HCT116 (cell line): ENCODE measurements at regions not wholly inside any gene's neighbourhood (a gene's known extent, or its start where the extent isn't known, plus 50 kb on each side); places are given as distances from the start of the nearest gene placed in this dataset.

Source experiments
- ATAC-seq: fragments of 200-7000 bp; cut with Tn5 transposase; 2 replicates; pipeline ENCODE4 v1.9.1; 2020; ENCODE audit warnings: mild to moderate bottlenecking, moderate library complexity
- BruUV-seq: library from RNA; stranded (reverse); fragments of 400-500 nt; replicated peaks from 2 replicates; lab custom pipeline; 2021; lab: Mats Ljungman, UMichigan
- CTCF ChIA-PET: fragments of 300-600 bp; sonication (Branson Sonifier 250); formaldehyde crosslinking; loops from one replicate; lab custom pipeline; 2021; ENCODE audit warnings: antibody characterized with exemption; lab: Charles Lee
- POLR2A ChIA-PET: fragments of 300-600, 350-600 bp; sonication (Branson Sonifier 250); formaldehyde crosslinking; loops from one replicate; lab custom pipeline; 2021; ENCODE audit warnings: antibody characterized with exemption; lab: Charles Lee
- RAD21 ChIA-PET, 2 experiments: fragments of 300-600 bp; sonication (Branson Sonifier 250); formaldehyde crosslinking; loops; one replicate each; lab custom pipeline; 2023; ENCODE audit warnings: low total read pairs in 2 of 2; ENCODE audit not compliant: uncharacterized antibody in 2 of 2, unreplicated experiment in 2 of 2, low non-redundant PET in 1 of 2; lab: Charles Lee
- DNase-seq: peaks from one replicate; pipeline ENCODE4 v3.0.0-alpha.2; 2010; ENCODE audit warnings: low read depth, low spot score
- H2AFZ ChIP-seq: fragments of 200-600 bp; shearing (Covaris generic), sonication (generic); 2 replicates; pipeline ENCODE4 v1.6.1; 2017; ENCODE audit warnings: low read depth, mixed run types, mixed read lengths, antibody characterized with exemption, low read length; ENCODE audit not compliant: poor library complexity, severe bottlenecking
- H3K27ac ChIP-seq: 2 replicates; pipeline ENCODE4 v1.5.1; 2012; ENCODE audit warnings: low read depth, low read length
- H3K27me3 ChIP-seq: fragments of 200-600 bp; sonication (generic); 2 replicates; pipeline ENCODE4 v1.6.1; 2016; ENCODE audit warnings: mixed run types, low read length, mixed read lengths; ENCODE audit not compliant: insufficient read depth
- H3K36me3 ChIP-seq, 2 experiments: fragments of 200-500 bp in 1 of 2; fragments of 200-600 bp in 1 of 2; sonication (Bioruptor generic) in 1 of 2; sonication (generic) in 1 of 2; 2 replicates each; pipeline versions ENCODE4 v1.5.1 to v1.6.1; 2014 to 2016; ENCODE audit warnings: low read length in 2 of 2, inconsistent platforms in 1 of 2, mixed read lengths in 1 of 2, mixed run types in 1 of 2; ENCODE audit not compliant: insufficient read depth in 2 of 2, control insufficient read depth in 1 of 2
- H3K4me1 ChIP-seq, 2 experiments: fragments of 200-600 bp in 1 of 2; sonication (generic) in 1 of 2; 2 replicates each; pipeline versions ENCODE4 v1.5.1 to v1.6.1; 2012 to 2017; ENCODE audit warnings: low read length in 2 of 2, inconsistent platforms in 1 of 2, mild to moderate bottlenecking in 1 of 2, mixed read lengths in 1 of 2, mixed run types in 1 of 2, moderate library complexity in 1 of 2; ENCODE audit not compliant: insufficient read depth in 2 of 2, control insufficient read depth in 1 of 2
- H3K4me2 ChIP-seq: fragments of 200-600 bp; sonication (generic); 2 replicates; pipeline ENCODE4 v1.6.1; 2017; ENCODE audit warnings: mixed run types, low read length, mixed read lengths
- H3K4me3 ChIP-seq, 2 experiments: fragments of 200-600 bp in 1 of 2; sonication (generic) in 1 of 2; replicated peaks in 1 of 2; 2 replicates each; pipeline ENCODE4 v1.5.1; 2011 to 2016; ENCODE audit warnings: low read length in 2 of 2, control low read depth in 1 of 2, low read depth in 1 of 2, mild to moderate bottlenecking in 1 of 2, mixed read lengths in 1 of 2, mixed run types in 1 of 2
- H3K79me2 ChIP-seq: fragments of 200-600 bp; sonication (generic); 2 replicates; pipeline ENCODE4 v1.6.1; 2017; ENCODE audit warnings: mild to moderate bottlenecking, mixed run types, low read length, moderate library complexity, mixed read lengths; ENCODE audit not compliant: insufficient read depth
- H3K9ac ChIP-seq: fragments of 200-600 bp; sonication (generic); 2 replicates; pipeline ENCODE4 v1.6.1; 2016; ENCODE audit warnings: low read length, mixed read lengths
- H3K9me2 ChIP-seq: fragments of 200-600 bp; sonication (generic), shearing (Covaris generic); 2 replicates; pipeline ENCODE4 v1.6.1; 2017; ENCODE audit warnings: mixed run types, mild to moderate bottlenecking, moderate library complexity; ENCODE audit not compliant: insufficient read depth
- H3K9me3 ChIP-seq, 2 experiments: fragments of 200-500 bp in 1 of 2; fragments of 200-600 bp in 1 of 2; sonication (Bioruptor generic) in 1 of 2; sonication (generic) in 1 of 2; 2 replicates each; pipeline ENCODE4 v1.6.1; 2014 to 2017; ENCODE audit warnings: low read length in 2 of 2, mixed read lengths in 2 of 2, inconsistent platforms in 1 of 2, low read depth in 1 of 2, mild to moderate bottlenecking in 1 of 2, mixed run types in 1 of 2, moderate library complexity in 1 of 2; ENCODE audit not compliant: control insufficient read depth in 1 of 2, insufficient read depth in 1 of 2
- H4K20me1 ChIP-seq: fragments of 200-600 bp; sonication (generic), shearing (Covaris generic); 2 replicates; pipeline ENCODE4 v1.6.1; 2017; ENCODE audit warnings: mixed run types, mild to moderate bottlenecking, moderate library complexity; ENCODE audit not compliant: insufficient read depth
- CTCF ChIP-seq, 3 experiments: fragments of 200-600 bp in 1 of 3; sonication (generic) in 1 of 3; IDR thresholded peaks in 2 of 3; conservative IDR thresholded peaks in 1 of 3; 2 replicates each; pipeline ENCODE4 v1.5.1; 2012 to 2017; ENCODE audit warnings: low read depth in 2 of 3, low read length in 2 of 3, antibody characterized with exemption in 1 of 3, borderline replicate concordance in 1 of 3, control low read depth in 1 of 3, mild to moderate bottlenecking in 1 of 3, mixed read lengths in 1 of 3, mixed run types in 1 of 3, moderate library complexity in 1 of 3; ENCODE audit not compliant: insufficient read depth in 1 of 3
- EGR1 ChIP-seq: IDR thresholded peaks from 2 replicates; pipeline ENCODE4 v1.6.1; 2012; ENCODE audit warnings: low read depth
- ELF1 ChIP-seq: IDR thresholded peaks from 2 replicates; pipeline ENCODE4 v1.6.1; 2012; ENCODE audit warnings: low read depth, borderline replicate concordance
- EZH2 ChIP-seq: fragments of 200-600 bp; sonication (generic); IDR thresholded peaks from 2 replicates; pipeline ENCODE4 v1.6.1; 2017; ENCODE audit warnings: antibody characterized with exemption, mixed run types
- EZH2phosphoT487 ChIP-seq: fragments of 200-600 bp; IDR thresholded peaks from 2 replicates; pipeline ENCODE4 v1.6.1; 2018; ENCODE audit warnings: antibody characterized with exemption, borderline replicate concordance
- FOSL1 ChIP-seq: IDR thresholded peaks from 2 replicates; pipeline ENCODE4 v1.6.1; 2012; ENCODE audit warnings: low read depth
- JUND ChIP-seq: IDR thresholded peaks from 2 replicates; pipeline ENCODE4 v1.6.1; 2012
- MAX ChIP-seq: IDR thresholded peaks from 2 replicates; pipeline ENCODE4 v1.6.1; 2012
- POLR2A ChIP-seq: IDR thresholded peaks from 2 replicates; pipeline ENCODE4 v1.7.0; 2011; ENCODE audit warnings: borderline replicate concordance; ENCODE audit not compliant: insufficient read depth, insufficient read length; ENCODE audit errors: extremely low read depth
- RAD21 ChIP-seq: IDR thresholded peaks from 2 replicates; pipeline ENCODE4 v1.6.1; 2012; ENCODE audit warnings: low read depth, mild to moderate bottlenecking
- YY1 ChIP-seq: IDR thresholded peaks from 2 replicates; pipeline ENCODE4 v1.6.1; 2011; ENCODE audit warnings: low read length, low read depth, moderate library complexity, mild to moderate bottlenecking; ENCODE audit not compliant: insufficient replicate concordance; ENCODE audit errors: extremely low read depth
- ZFX ChIP-seq: fragments of 450-650 bp; IDR thresholded peaks from 2 replicates; pipeline ENCODE4 v1.6.1; 2017
- intact Hi-C: fragments of 100-400 bp; cut with micrococcal nuclease; formaldehyde crosslinking; loops from 2 replicates; pipeline ENCODE4 v1.10.0; 2022

DNA sequence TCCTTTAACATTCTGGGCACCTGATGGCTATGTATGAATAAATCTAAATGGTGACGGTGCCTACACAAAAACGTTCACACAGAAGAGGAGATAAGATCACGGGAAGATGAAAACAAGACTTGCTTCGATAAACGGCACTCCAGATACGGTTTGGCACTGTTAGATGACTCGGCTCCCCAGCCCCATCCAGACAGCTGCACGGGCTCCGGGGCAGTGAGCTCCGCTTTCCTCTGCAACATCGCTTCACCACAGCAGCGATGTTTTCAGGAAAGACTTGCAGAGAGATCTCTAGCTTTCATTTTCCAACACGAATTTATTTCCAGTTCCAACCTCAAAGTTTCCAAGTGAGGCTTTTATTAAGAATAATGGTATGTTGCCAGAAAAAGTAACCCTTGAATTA lies 132.1 kb downstream of the KLF6 start (continued):
- TF ChIP-seq EZH2phosphoT487: no peak
- TF ChIP-seq EZH2: no peak
- no peak for TF ChIP-seq ELF1
- no peak for TF ChIP-seq EGR1
- TF ChIP-seq RAD21: no peak
- no peak for TF ChIP-seq MAX
- no peak for TF ChIP-seq POLR2A
- no peak for TF ChIP-seq FOSL1
- TF ChIP-seq CTCF (IDR thresholded peaks at IDR 0.05 in 2 of 3, conservative IDR thresholded peaks at IDR 0.05 in 1 of 3; ENCODE audit: borderline replicate concordance in 1 of 3, insufficient read depth in 1 of 3, low read depth in 2 of 3, low read length in 2 of 3): no peak
- no peak for TF ChIP-seq ZFX
- TF ChIP-seq JUND: no peak

- Histone ChIP-seq H3K9me3 (no peaks in the 10 kb centered on the region), H3K27me3 (no peaks in the 10 kb centered on the region), H3K4me1 (no peaks in the 10 kb centered on the region), H3K9me2 (no peaks in the 10 kb centered on the region), H3K79me2 (no peaks in the 10 kb centered on the region), H3K4me2 (no peak overlapping the region), H3K36me3 (no peaks in the 10 kb centered on the region), H2AFZ (no peak overlapping the region), H4K20me1 (no peaks in the 10 kb centered on the region), H3K27ac (no peak overlapping the region), H3K9ac (no peak overlapping the region), H3K4me3 (no peak overlapping the region)
- CTCF ChIA-PET: no interaction called here
- BruUV-seq: no TSS peak
- no peak for DNase-seq
- RAD21 ChIA-PET: no interaction called here
- no peak for TF ChIP-seq YY1
- no peak for TF ChIP-seq RAD21
- intact Hi-C loops: no loop called here
- ATAC-seq: no peak
- POLR2A ChIA-PET: no interaction called here
Measured at GRCh38 chr10:3651969-3652653, 132.9 kb downstream of the KLF6 start.
